ENCODE measurements at regions not wholly inside any gene's neighbourhood (a gene's known extent, or its start where the extent isn't known, plus 50 kb on each side); places are given as distances from the start of the nearest gene placed in this dataset.

GRCh38 chr1:102084771-102085535 lies 88.2 kb upstream of the OLFM3 start:
- 23% methylated on average over 1 of the region's 1 CpG for WGBS (ENCODE audit: low lambda C conversion rate)
- TF ChIP-seq CHD2 (IDR thresholded peaks at IDR 0.05; ENCODE audit: low read length, partially characterized antibody): no peak
- no peak for TF ChIP-seq CTCF (IDR thresholded peaks at IDR 0.05)
- no peak for TF ChIP-seq SIN3A (IDR thresholded peaks at IDR 0.05; ENCODE audit: borderline replicate concordance, low read depth, low read length)
- no peak for TF ChIP-seq YY1 (IDR thresholded peaks at IDR 0.05; ENCODE audit: low read depth)
- no peak for TF ChIP-seq REST (IDR thresholded peaks at IDR 0.05; ENCODE audit: low read depth, low read length)
- no peak for TF ChIP-seq EZH2phosphoT487 (IDR thresholded peaks at IDR 0.05; ENCODE audit: borderline replicate concordance, low read depth)
- no peak for TF ChIP-seq GABPA (IDR thresholded peaks at IDR 0.05; ENCODE audit: low read depth)
- no peak for TF ChIP-seq USF1 (IDR thresholded peaks at IDR 0.05; ENCODE audit: borderline replicate concordance, low read depth)
- TF ChIP-seq RFX5 (IDR thresholded peaks at IDR 0.05; ENCODE audit: low read length): no peak
- TF ChIP-seq JUND (IDR thresholded peaks at IDR 0.05): no peak
- no peak for TF ChIP-seq FOXM1 (IDR thresholded peaks at IDR 0.05; ENCODE audit: low read depth)
- no peak for TF ChIP-seq USF2 (IDR thresholded peaks at IDR 0.05; ENCODE audit: borderline replicate concordance, low read depth, low read length)
- TF ChIP-seq IRF3 (IDR thresholded peaks at IDR 0.05; ENCODE audit: low read depth, low read length): no peak
- no peak for TF ChIP-seq NRF1 (IDR thresholded peaks at IDR 0.05; ENCODE audit: low read depth, low read length)
- POLR2A ChIA-PET: no interaction called here
- Histone ChIP-seq H2AFZ (ENCODE audit: low read depth) (no peak overlapping the region), H3K79me2 (ENCODE audit: insufficient read depth) (no peaks in the 10 kb centered on the region), H3K9ac (no peak overlapping the region), H3K27ac (ENCODE audit: low read depth in 2 of 2, low read length in 1 of 2) (no peak overlapping the region), H3K9me2 (no peaks in the 10 kb centered on the region), H3F3A (replicated peaks; ENCODE audit: insufficient read depth) (no peaks in the 10 kb centered on the region), H3K4me1 (ENCODE audit: control insufficient read depth in 1 of 2, insufficient read depth in 2 of 2, low read depth in 1 of 2, low read length in 1 of 2) (no peaks in the 10 kb centered on the region), H4K20me1 (ENCODE audit: insufficient read depth) (no peaks in the 10 kb centered on the region), H3K4me3 (ENCODE audit: low read depth in 2 of 2, low read length in 1 of 2) (no peak overlapping the region), H3K36me3 (replicated peaks in 1 of 2; ENCODE audit: control insufficient read depth in 1 of 2, insufficient read depth in 2 of 2, low read length in 1 of 2) (no peaks in the 10 kb centered on the region), H3K27me3 (ENCODE audit: insufficient read depth) (no peaks in the 10 kb centered on the region), H3K9me3 (no peaks in the 10 kb centered on the region), H3K4me2 (no peak overlapping the region)
- CTCF ChIA-PET: no interaction called here
- no peak for DNase-seq
